GM12878 (cell line): ENCODE measurements at regions not wholly inside any gene's neighbourhood (a gene's known extent, or its start where the extent isn't known, plus 50 kb on each side); places are given as distances from the start of the nearest gene placed in this dataset.

Experiments used
- CBFB ChIP-seq: IDR thresholded peaks from 2 replicates; pipeline ENCODE4 v1.6.1; 2016; ENCODE audit warnings: antibody characterized with exemption, low read depth
- IKZF1 ChIP-seq: fragments of 450-650 bp; conservative IDR thresholded peaks from 2 replicates; pipeline ENCODE4 v1.6.1; 2017; ENCODE audit warnings: antibody characterized with exemption, mild to moderate bottlenecking
- RELA ChIP-seq: fragments of 450-650 bp; IDR thresholded peaks from 2 replicates; pipeline ENCODE4 v1.8.0; 2014; ENCODE audit warnings: borderline replicate concordance; ENCODE audit not compliant: partially characterized antibody
- TAF1 ChIP-seq: IDR thresholded peaks from 2 replicates; pipeline ENCODE4 v1.6.1; 2011; ENCODE audit warnings: mild to moderate bottlenecking, low read depth, low read length, borderline replicate concordance
- YY1 ChIP-seq: IDR thresholded peaks from 2 replicates; pipeline ENCODE4 v1.6.1; 2011; ENCODE audit warnings: low read depth, mild to moderate bottlenecking, low read length
- ZNF24 ChIP-seq: fragments of 450-650 bp; IDR thresholded peaks from 2 replicates; pipeline ENCODE4 v1.6.1; 2017; ENCODE audit warnings: antibody characterized with exemption, mild to moderate bottlenecking
- TF ChIP-seq, protein P1 (sequence below): fragments of 450-650 bp; IDR thresholded peaks from 2 replicates; pipeline ENCODE4 v1.6.1; 2017; ENCODE audit warnings: mild to moderate bottlenecking, moderate library complexity
- TF ChIP-seq, protein P2 (sequence below), 3 experiments: IDR thresholded peaks in 2 of 3; conservative IDR thresholded peaks in 1 of 3; 2 replicates each; pipeline ENCODE4 v1.5.1; 2011; ENCODE audit warnings: low read depth in 3 of 3, low read length in 3 of 3, mild to moderate bottlenecking in 3 of 3, control low read depth in 2 of 3, moderate library complexity in 2 of 3, inconsistent platforms in 1 of 3, mixed read lengths in 1 of 3; ENCODE audit not compliant: control insufficient read depth in 2 of 3, insufficient read depth in 1 of 3; ENCODE audit errors: extremely low read depth in 1 of 3

DNA sequence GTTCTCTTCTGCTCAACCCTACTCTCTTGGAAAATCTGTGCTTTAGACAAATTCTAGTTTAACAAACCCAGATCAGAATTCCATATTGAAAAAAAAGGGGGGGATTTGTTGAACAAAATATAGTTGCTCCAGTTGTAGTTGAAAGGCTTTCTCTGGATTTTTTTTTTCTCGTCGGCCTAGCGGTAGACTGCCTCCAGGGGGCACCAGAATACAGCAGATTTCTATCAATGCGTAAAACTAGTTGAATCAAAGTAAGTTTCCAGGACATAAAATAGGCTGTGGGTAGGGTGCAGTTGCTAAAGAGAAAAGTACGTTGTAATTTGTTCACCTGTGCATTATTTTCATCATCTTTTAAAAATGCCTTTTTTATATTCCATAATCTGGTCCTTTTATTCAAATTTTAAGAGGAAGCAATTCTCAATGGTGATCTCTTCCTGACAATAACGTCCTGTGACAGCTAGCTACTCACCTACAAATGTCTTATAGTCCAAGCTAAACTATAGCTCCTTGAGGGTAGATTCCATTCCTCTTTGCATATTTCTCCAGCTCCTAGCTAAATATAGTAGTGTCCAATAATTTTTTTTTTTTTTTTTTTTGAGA, 105.4 kb downstream of the PERP start (continued):
- TF ChIP-seq, protein P1, sequence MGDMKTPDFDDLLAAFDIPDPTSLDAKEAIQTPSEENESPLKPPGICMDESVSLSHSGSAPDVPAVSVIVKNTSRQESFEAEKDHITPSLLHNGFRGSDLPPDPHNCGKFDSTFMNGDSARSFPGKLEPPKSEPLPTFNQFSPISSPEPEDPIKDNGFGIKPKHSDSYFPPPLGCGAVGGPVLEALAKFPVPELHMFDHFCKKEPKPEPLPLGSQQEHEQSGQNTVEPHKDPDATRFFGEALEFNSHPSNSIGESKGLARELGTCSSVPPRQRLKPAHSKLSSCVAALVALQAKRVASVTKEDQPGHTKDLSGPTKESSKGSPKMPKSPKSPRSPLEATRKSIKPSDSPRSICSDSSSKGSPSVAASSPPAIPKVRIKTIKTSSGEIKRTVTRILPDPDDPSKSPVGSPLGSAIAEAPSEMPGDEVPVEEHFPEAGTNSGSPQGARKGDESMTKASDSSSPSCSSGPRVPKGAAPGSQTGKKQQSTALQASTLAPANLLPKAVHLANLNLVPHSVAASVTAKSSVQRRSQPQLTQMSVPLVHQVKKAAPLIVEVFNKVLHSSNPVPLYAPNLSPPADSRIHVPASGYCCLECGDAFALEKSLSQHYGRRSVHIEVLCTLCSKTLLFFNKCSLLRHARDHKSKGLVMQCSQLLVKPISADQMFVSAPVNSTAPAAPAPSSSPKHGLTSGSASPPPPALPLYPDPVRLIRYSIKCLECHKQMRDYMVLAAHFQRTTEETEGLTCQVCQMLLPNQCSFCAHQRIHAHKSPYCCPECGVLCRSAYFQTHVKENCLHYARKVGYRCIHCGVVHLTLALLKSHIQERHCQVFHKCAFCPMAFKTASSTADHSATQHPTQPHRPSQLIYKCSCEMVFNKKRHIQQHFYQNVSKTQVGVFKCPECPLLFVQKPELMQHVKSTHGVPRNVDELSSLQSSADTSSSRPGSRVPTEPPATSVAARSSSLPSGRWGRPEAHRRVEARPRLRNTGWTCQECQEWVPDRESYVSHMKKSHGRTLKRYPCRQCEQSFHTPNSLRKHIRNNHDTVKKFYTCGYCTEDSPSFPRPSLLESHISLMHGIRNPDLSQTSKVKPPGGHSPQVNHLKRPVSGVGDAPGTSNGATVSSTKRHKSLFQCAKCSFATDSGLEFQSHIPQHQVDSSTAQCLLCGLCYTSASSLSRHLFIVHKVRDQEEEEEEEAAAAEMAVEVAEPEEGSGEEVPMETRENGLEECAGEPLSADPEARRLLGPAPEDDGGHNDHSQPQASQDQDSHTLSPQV = no peak
- TF ChIP-seq IKZF1 = no peak
- no peak for TF ChIP-seq CBFB
- TF ChIP-seq YY1 = 0 out of 2 replicates have a peak, but pooled peaks have one; percentile 32
- TF ChIP-seq RELA = no peak
- TF ChIP-seq ZNF24 = 0 out of 2 replicates have a peak, but pooled peaks have one; percentile 15
- TF ChIP-seq, protein P2, sequence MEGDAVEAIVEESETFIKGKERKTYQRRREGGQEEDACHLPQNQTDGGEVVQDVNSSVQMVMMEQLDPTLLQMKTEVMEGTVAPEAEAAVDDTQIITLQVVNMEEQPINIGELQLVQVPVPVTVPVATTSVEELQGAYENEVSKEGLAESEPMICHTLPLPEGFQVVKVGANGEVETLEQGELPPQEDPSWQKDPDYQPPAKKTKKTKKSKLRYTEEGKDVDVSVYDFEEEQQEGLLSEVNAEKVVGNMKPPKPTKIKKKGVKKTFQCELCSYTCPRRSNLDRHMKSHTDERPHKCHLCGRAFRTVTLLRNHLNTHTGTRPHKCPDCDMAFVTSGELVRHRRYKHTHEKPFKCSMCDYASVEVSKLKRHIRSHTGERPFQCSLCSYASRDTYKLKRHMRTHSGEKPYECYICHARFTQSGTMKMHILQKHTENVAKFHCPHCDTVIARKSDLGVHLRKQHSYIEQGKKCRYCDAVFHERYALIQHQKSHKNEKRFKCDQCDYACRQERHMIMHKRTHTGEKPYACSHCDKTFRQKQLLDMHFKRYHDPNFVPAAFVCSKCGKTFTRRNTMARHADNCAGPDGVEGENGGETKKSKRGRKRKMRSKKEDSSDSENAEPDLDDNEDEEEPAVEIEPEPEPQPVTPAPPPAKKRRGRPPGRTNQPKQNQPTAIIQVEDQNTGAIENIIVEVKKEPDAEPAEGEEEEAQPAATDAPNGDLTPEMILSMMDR (IDR thresholded peaks at IDR 0.05 in 2 of 3, conservative IDR thresholded peaks at IDR 0.05 in 1 of 3; ENCODE audit: control insufficient read depth in 2 of 3, extremely low read depth in 1 of 3, insufficient read depth in 1 of 3, low read depth in 3 of 3, low read length in 3 of 3) = peak; percentile 73 to 91 (median 85)
- no peak for TF ChIP-seq TAF1
- TF ChIP-seq, all 136 proteins: peak for 6
